Gastrocnemius medialis (tissue), 4 donors: ENCODE measurements at regions not wholly inside any gene's neighbourhood (a gene's known extent, or its start where the extent isn't known, plus 50 kb on each side); places are given as distances from the start of the nearest gene placed in this dataset.
"Not testable (repeated sequence)": the region's sequence is repeated elsewhere in the genome, so short reads cannot be mapped to it uniquely, and the experiment has no call there.

Source experiments
- CTCF ChIP-seq, 5 experiments: fragments of 450-650 bp in 3 of 5; fragments of 200-600 bp in 2 of 5; sonication (generic) in 2 of 5; IDR thresholded peaks in 4 of 5; conservative IDR thresholded peaks in 1 of 5; 1 replicate in 4 of 5; 2 replicates in 1 of 5; pipeline ENCODE4 v1.5.1; 2016 to 2019; ENCODE audit warnings: antibody characterized with exemption in 5 of 5, mild to moderate bottlenecking in 3 of 5, moderate library complexity in 3 of 5
- POLR2A ChIP-seq, 2 donors: fragments of 450-650 bp; IDR thresholded peaks; one replicate each; pipeline ENCODE4 v1.6.1; 2017; ENCODE audit warnings: antibody characterized with exemption in 2 of 2, mild to moderate bottlenecking in 2 of 2, moderate library complexity in 2 of 2

GRCh38 chr7:51599935-51600334, 283.3 kb upstream of the COBL start:
- not testable (repeated sequence) for TF ChIP-seq CTCF (IDR thresholded peaks at IDR 0.05 in 4 of 5, conservative IDR thresholded peaks at IDR 0.05 in 1 of 5); POLR2A (IDR thresholded peaks at IDR 0.05)
